Prostate gland (tissue), 2 donors: ENCODE measurements at regions not wholly inside any gene's neighbourhood (a gene's known extent, or its start where the extent isn't known, plus 50 kb on each side); places are given as distances from the start of the nearest gene placed in this dataset.

Source experiments
- POLR2A ChIP-seq: fragments of 450-650 bp; IDR thresholded peaks from one replicate; pipeline ENCODE4 v1.6.1; 2016; ENCODE audit warnings: antibody characterized with exemption, mild to moderate bottlenecking
- TF ChIP-seq, protein P1 (sequence below), 4 experiments: fragments of 200-600 bp in 2 of 4; fragments of 450-650 bp in 2 of 4; sonication (generic) in 2 of 4; IDR thresholded peaks; 1 replicate in 3 of 4; 2 replicates in 1 of 4; pipeline ENCODE4 v1.5.1; 2016 to 2019; ENCODE audit warnings: antibody characterized with exemption in 4 of 4, mild to moderate bottlenecking in 2 of 4, moderate library complexity in 2 of 4

DNA sequence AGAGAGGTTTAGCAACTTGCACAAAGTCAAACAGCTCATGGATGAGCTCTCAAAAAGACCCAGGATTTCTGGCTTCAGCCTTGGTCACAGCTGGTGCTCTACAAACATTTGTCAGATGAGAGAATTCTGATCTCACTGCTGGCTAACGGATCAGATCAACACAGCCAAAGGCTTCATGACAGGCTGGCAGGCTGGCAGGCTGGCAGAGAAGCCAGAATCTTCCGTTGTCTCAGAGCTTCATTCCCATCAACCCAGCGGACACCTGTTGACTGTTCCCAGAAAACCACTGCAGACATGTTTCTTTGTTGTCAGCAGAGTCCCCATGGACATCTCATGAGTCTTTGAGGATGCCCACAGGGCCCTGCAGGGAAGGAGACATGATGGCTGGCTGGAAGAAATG lies 303.8 kb upstream of the ASIC2 start:
- TF ChIP-seq, protein P1, sequence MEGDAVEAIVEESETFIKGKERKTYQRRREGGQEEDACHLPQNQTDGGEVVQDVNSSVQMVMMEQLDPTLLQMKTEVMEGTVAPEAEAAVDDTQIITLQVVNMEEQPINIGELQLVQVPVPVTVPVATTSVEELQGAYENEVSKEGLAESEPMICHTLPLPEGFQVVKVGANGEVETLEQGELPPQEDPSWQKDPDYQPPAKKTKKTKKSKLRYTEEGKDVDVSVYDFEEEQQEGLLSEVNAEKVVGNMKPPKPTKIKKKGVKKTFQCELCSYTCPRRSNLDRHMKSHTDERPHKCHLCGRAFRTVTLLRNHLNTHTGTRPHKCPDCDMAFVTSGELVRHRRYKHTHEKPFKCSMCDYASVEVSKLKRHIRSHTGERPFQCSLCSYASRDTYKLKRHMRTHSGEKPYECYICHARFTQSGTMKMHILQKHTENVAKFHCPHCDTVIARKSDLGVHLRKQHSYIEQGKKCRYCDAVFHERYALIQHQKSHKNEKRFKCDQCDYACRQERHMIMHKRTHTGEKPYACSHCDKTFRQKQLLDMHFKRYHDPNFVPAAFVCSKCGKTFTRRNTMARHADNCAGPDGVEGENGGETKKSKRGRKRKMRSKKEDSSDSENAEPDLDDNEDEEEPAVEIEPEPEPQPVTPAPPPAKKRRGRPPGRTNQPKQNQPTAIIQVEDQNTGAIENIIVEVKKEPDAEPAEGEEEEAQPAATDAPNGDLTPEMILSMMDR (IDR thresholded peaks at IDR 0.05): no peak
- TF ChIP-seq POLR2A: no peak
